HG03520 (cell line): ENCODE measurements at regions not wholly inside any gene's neighbourhood (a gene's known extent, or its start where the extent isn't known, plus 50 kb on each side); places are given as distances from the start of the nearest gene placed in this dataset.

ENCODE experiments used
- ATAC-seq: cut with Tn5 transposase; IDR thresholded peaks from one replicate; pipeline ENCODE4 v1.9.1; 2021; ENCODE audit warnings: mild to moderate bottlenecking, moderate library complexity; ENCODE audit not compliant: unreplicated experiment

- no peak for ATAC-seq
Measured at GRCh38 chr12:131370791-131371347, 340.0 kb upstream of the SFSWAP start.

GRCh38 chr12:131371401-131372170, 339.3 kb upstream of the SFSWAP start:
- ATAC-seq = no peak

- no peak for ATAC-seq
Measured at GRCh38 chr12:131372171-131372475, 338.8 kb upstream of the SFSWAP start.

- no peak for ATAC-seq
Measured at GRCh38 chr12:131372706-131373195, 338.1 kb upstream of the SFSWAP start.

- ATAC-seq = no peak
Measured at GRCh38 chr12:131375261-131375971, 335.5 kb upstream of the SFSWAP start.

- ATAC-seq = no peak
Measured at GRCh38 chr12:131375972-131376345, 334.9 kb upstream of the SFSWAP start.

- ATAC-seq = no peak
Measured at GRCh38 chr12:131378176-131378842, 332.6 kb upstream of the SFSWAP start.

GRCh38 chr12:131378861-131379665, 331.8 kb upstream of the SFSWAP start:
- ATAC-seq = no peak

- no peak for ATAC-seq
Measured at GRCh38 chr12:131379738-131380137, 331.2 kb upstream of the SFSWAP start.

GRCh38 chr12:131380220-131380964, 330.5 kb upstream of the SFSWAP start:
- no peak for ATAC-seq

GRCh38 chr12:131380965-131381705, 329.8 kb upstream of the SFSWAP start:
- ATAC-seq = no peak

GRCh38 chr12:131381716-131382430, 329.0 kb upstream of the SFSWAP start:
- no peak for ATAC-seq

GRCh38 chr12:131383291-131383690, 327.6 kb upstream of the SFSWAP start:
- no peak for ATAC-seq

- ATAC-seq = no peak
Measured at GRCh38 chr12:131383741-131384543, 326.9 kb upstream of the SFSWAP start.

GRCh38 chr12:131384544-131384855, 326.4 kb upstream of the SFSWAP start:
- ATAC-seq = no peak

- ATAC-seq = no peak
Measured at GRCh38 chr12:131385313-131386166, 325.4 kb upstream of the SFSWAP start.

- no peak for ATAC-seq
Measured at GRCh38 chr12:131386167-131386521, 324.7 kb upstream of the SFSWAP start.
